ENCODE measurements at regions not wholly inside any gene's neighbourhood (a gene's known extent, or its start where the extent isn't known, plus 50 kb on each side); places are given as distances from the start of the nearest gene placed in this dataset.

- no peak for DNase-seq
Measured at GRCh38 chr7:39892361-39892760, 57.7 kb upstream of the CDK13 start.

- no peak for DNase-seq
Measured at GRCh38 chr7:39894904-39895303, 55.2 kb upstream of the CDK13 start.

GRCh38 chr7:39896840-39897239, 53.2 kb upstream of the CDK13 start:
- no peak for DNase-seq

- no peak for DNase-seq
Measured at GRCh38 chr7:39898867-39899266, 51.2 kb upstream of the CDK13 start.

Measured in stimulated activated CD8-positive, alpha-beta memory T cell treated with anti-CD3 and anti-CD28 coated beads, Interleukin-4, amount 100 ng/mL, for 48 hours (primary cell).